SIG-M5 treated with dmso at 0.1 percent for 504 hours (cell line): ENCODE measurements at regions not wholly inside any gene's neighbourhood (a gene's known extent, or its start where the extent isn't known, plus 50 kb on each side); places are given as distances from the start of the nearest gene placed in this dataset.

Experiments used
- DNase-seq: peaks from one replicate; lab custom pipeline; 2025; ENCODE audit not compliant: unreplicated experiment; lab: John Stamatoyannopoulos, UW

- no peak for DNase-seq
Measured at GRCh38 chr11:32265911-32266310, 169.4 kb downstream of the WT1 start.

GRCh38 chr11:32266601-32267000, 168.7 kb downstream of the WT1 start:
- no peak for DNase-seq

- no peak for DNase-seq
Measured at GRCh38 chr11:32267679-32268187, 167.6 kb downstream of the WT1 start.

- DNase-seq, result no peak
Measured at GRCh38 chr11:32273931-32274330, 161.4 kb downstream of the WT1 start.

- DNase-seq, result no peak
Measured at GRCh38 chr11:32279672-32280071, 155.7 kb downstream of the WT1 start.

- no peak for DNase-seq
Measured at GRCh38 chr11:32280339-32280738, 155.0 kb downstream of the WT1 start.

- DNase-seq, result no peak
Measured at GRCh38 chr11:32288276-32288675, 147.1 kb downstream of the WT1 start.

GRCh38 chr11:32289701-32290100, 145.6 kb downstream of the WT1 start:
- DNase-seq, result no peak

GRCh38 chr11:32290783-32291182, 144.6 kb downstream of the WT1 start:
- no peak for DNase-seq

- no peak for DNase-seq
Measured at GRCh38 chr11:32297611-32298011, 137.7 kb downstream of the WT1 start.

- DNase-seq, result no peak
Measured at GRCh38 chr11:32302826-32303225, 132.5 kb downstream of the WT1 start.

GRCh38 chr11:32304521-32304920, 130.8 kb downstream of the WT1 start:
- no peak for DNase-seq

GRCh38 chr11:32305460-32305859, 129.9 kb downstream of the WT1 start:
- no peak for DNase-seq

GRCh38 chr11:32307471-32307870, 127.9 kb downstream of the WT1 start:
- DNase-seq, result no peak

GRCh38 chr11:32307913-32308312, 127.4 kb downstream of the WT1 start:
- DNase-seq, result no peak

GRCh38 chr11:32309530-32310213, 125.7 kb downstream of the WT1 start:
- no peak for DNase-seq

GRCh38 chr11:32310214-32310601, 125.1 kb downstream of the WT1 start:
- no peak for DNase-seq

- DNase-seq, result no peak
Measured at GRCh38 chr11:32311346-32312065, 123.8 kb downstream of the WT1 start.

GRCh38 chr11:32312206-32312817, 123.0 kb downstream of the WT1 start:
- no peak for DNase-seq

GRCh38 chr11:32312865-32313403, 122.4 kb downstream of the WT1 start:
- peak; percentile 80 for DNase-seq

GRCh38 chr11:32313477-32313876, 121.9 kb downstream of the WT1 start:
- DNase-seq, result no peak

GRCh38 chr11:32315121-32315520, 120.2 kb downstream of the WT1 start:
- DNase-seq, result no peak
